NCI-H510A (cell line): ENCODE measurements at regions not wholly inside any gene's neighbourhood (a gene's known extent, or its start where the extent isn't known, plus 50 kb on each side); places are given as distances from the start of the nearest gene placed in this dataset.

Experiments used
- DNase-seq: peaks from one replicate; lab custom pipeline; 2025; lab: John Stamatoyannopoulos, UW

GRCh38 chr5:125698420-125698819, 724.8 kb upstream of the GRAMD2B start:
- DNase-seq, result no peak

- DNase-seq, result no peak
These were observed 723.3 kb upstream of the GRAMD2B start for GRCh38 chr5:125699860-125700259.

GRCh38 chr5:125700380-125700861, 722.8 kb upstream of the GRAMD2B start:
- peak; percentile 27 for DNase-seq

- DNase-seq, result no peak
These were observed 719.6 kb upstream of the GRAMD2B start for GRCh38 chr5:125703616-125704015.

- DNase-seq, result no peak
These were observed 718.3 kb upstream of the GRAMD2B start for GRCh38 chr5:125704888-125705287.

GRCh38 chr5:125708583-125708982, 714.6 kb upstream of the GRAMD2B start:
- DNase-seq, result no peak

- no peak for DNase-seq
These were observed 712.5 kb upstream of the GRAMD2B start for GRCh38 chr5:125710745-125711144.

- DNase-seq, result no peak
These were observed 710.8 kb upstream of the GRAMD2B start for GRCh38 chr5:125712397-125712796.

GRCh38 chr5:125713109-125713805, 710.0 kb upstream of the GRAMD2B start:
- no peak for DNase-seq

GRCh38 chr5:125715216-125715615, 708.0 kb upstream of the GRAMD2B start:
- DNase-seq, result no peak

GRCh38 chr5:125717209-125717608, 706.0 kb upstream of the GRAMD2B start:
- no peak for DNase-seq

GRCh38 chr5:125719681-125720347, 703.4 kb upstream of the GRAMD2B start:
- DNase-seq, result peak; percentile 79

GRCh38 chr5:125720348-125720685, 702.9 kb upstream of the GRAMD2B start:
- no peak for DNase-seq

- DNase-seq, result no peak
These were observed 702.5 kb upstream of the GRAMD2B start for GRCh38 chr5:125720721-125721120.

GRCh38 chr5:125722550-125722949, 700.7 kb upstream of the GRAMD2B start:
- DNase-seq, result no peak

- no peak for DNase-seq
These were observed 697.5 kb upstream of the GRAMD2B start for GRCh38 chr5:125725691-125726090.

GRCh38 chr5:125743939-125744338, 679.3 kb upstream of the GRAMD2B start:
- DNase-seq, result no peak

GRCh38 chr5:125746917-125747316, 676.3 kb upstream of the GRAMD2B start:
- DNase-seq, result no peak

GRCh38 chr5:125750147-125750860, 672.9 kb upstream of the GRAMD2B start:
- no peak for DNase-seq

GRCh38 chr5:125750861-125751186, 672.4 kb upstream of the GRAMD2B start:
- DNase-seq, result no peak

- DNase-seq, result no peak
These were observed 666.8 kb upstream of the GRAMD2B start for GRCh38 chr5:125756456-125756855.

- no peak for DNase-seq
These were observed 656.5 kb upstream of the GRAMD2B start for GRCh38 chr5:125766706-125767105.

GRCh38 chr5:125775896-125776295, 647.3 kb upstream of the GRAMD2B start:
- no peak for DNase-seq
